HG03159 (cell line): ENCODE measurements at regions not wholly inside any gene's neighbourhood (a gene's known extent, or its start where the extent isn't known, plus 50 kb on each side); places are given as distances from the start of the nearest gene placed in this dataset.

Experiments used
- ATAC-seq: cut with Tn5 transposase; IDR thresholded peaks from one replicate; pipeline ENCODE4 v1.9.1; 2021; ENCODE audit warnings: mild to moderate bottlenecking, moderate library complexity; ENCODE audit not compliant: unreplicated experiment

GRCh38 chr10:83636826-83637225 is 502.5 kb upstream of the GHITM start:
- no peak for ATAC-seq

DNA sequence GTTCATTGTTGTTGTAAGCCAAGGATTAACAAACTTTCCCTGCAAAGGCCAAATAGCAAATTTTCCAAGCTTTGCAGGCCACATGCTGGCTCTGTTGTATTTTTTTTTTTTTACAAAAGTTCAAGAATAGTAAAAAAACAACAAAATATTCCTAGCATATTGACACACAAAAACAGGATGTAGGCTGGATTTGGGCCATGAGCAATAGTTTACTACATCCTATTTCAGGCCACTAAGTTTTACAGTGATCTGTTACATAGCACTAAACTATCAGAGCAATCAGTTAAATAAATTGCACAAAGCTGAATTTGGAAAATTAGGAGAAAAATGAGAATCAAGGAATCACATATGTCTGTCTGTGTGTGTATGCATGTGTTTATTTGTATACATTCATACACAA is 491.8 kb upstream of the GHITM start:
- ATAC-seq, result no peak

DNA sequence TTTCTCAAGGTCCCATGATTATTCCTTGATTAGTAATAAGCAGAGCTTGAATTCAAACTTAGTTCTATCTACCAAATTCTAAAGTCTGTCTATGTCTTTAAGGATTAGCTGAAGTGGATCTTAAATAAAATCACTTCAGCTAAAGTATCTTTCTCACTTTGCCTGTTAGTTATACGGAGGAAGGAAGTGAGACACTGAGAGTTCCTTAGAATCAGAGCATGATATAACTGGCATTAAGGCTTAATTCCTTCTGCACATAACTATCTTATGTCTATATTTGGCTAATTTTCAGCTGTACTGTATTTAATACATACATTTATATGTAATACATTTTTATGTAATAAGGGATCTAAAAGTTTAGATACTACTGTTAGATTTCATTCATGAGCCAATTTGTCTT is 491.1 kb upstream of the GHITM start:
- ATAC-seq, result no peak

- ATAC-seq, result no peak
Measured at GRCh38 chr10:83649471-83649870, 489.8 kb upstream of the GHITM start.

DNA sequence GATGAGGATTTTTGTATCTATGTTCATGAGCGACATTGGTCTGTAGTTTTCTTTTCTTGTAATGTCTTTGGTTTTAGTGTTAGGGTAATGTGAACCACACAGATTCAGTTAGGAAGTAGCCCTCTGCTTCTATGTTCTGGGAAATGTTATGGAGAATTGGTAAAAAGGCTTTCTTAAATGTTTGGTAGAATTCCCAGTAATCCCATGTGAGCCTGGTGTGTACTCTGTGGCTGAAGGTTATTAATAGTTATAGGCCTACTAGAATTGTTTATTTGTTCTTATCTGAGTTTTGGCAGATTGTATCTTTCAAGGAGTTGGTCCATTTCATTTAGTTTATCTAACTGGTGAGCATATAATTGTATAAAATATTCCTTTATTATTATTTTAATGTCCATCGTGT is 484.6 kb upstream of the GHITM start:
- no peak for ATAC-seq

DNA sequence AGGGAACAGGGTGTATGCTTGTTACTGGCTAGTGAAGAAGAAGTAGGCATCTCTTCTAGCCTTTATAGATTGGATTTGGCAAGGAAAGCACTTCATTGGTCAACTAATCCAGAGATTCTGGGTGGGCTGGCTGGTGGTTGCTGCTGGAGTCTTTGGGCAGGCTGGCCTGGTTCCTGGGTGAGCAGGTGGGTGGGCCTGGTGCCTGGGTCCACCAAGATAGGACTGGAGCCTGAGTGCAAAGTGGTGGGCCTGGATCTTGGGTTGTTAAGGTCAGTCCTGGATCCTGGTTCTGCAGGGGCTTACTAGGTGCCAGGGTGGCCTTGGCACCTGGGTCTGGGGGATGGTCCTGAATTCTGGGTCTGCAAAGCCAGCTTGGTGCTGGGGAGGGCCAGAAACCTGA is 482.4 kb upstream of the GHITM start:
- ATAC-seq, result no peak

- ATAC-seq, result no peak
Measured at GRCh38 chr10:83657487-83657886, 481.8 kb upstream of the GHITM start.

GRCh38 chr10:83663918-83664317 is 475.4 kb upstream of the GHITM start:
- no peak for ATAC-seq

DNA sequence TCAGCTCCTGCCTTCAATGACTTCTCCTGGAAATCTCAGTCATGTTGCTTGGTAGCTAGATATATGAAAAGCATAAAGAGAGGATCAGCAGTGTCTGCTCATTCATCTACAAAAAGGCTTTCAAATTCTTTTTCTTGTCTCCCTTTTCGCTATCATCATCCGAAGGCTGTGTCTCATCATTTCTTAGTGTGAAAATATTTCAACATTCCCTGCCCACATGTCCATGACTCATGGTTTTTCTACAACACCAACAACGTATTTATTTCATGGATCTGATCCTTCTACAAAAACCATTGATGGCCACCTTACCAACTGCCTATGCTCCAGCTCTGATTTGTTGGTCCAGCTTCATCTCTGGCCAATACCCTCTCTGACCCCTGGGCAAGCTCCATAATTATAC is 472.5 kb upstream of the GHITM start:
- ATAC-seq, result no peak

- no peak for ATAC-seq
Measured at GRCh38 chr10:83667594-83667993, 471.7 kb upstream of the GHITM start.

DNA sequence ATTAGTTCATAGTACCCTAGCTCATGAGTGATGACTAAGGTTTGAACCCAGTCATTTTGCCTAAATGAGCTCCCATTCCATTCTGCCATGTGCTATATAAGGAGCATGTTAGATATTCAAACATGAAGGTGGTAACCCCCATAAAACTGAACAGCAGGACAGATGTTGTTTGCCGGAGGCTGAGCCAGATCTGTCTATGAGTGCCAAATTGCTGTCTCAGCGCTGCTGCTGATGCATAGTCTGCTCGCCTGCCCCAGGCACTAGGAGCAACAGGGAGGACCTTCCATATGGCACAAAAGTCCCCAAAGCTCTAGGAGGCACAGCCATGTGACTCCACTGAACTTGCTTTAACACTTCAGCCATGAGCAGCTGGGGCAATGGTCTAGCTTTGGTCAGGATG is 466.0 kb upstream of the GHITM start:
- ATAC-seq, result no peak

GRCh38 chr10:83677795-83678194 is 461.5 kb upstream of the GHITM start:
- no peak for ATAC-seq

DNA sequence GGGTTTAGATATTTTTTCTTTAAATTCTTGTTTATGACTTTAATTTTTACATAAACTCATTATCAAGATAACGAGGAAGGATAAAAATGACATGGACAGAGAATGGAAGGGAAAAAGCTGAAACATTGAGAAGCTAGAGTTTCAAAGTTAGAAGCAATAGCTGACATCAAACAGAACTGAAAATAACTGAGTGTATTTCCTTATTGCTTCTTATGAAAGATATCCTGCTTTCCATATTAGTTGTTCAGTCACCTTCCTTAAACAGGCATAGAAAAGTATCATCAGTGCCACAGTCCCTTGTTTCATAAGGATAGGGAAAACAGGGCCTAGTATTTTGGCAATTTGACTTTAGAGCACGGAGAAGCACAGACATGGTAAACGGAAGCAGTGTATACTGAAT is 460.5 kb upstream of the GHITM start:
- no peak for ATAC-seq

DNA sequence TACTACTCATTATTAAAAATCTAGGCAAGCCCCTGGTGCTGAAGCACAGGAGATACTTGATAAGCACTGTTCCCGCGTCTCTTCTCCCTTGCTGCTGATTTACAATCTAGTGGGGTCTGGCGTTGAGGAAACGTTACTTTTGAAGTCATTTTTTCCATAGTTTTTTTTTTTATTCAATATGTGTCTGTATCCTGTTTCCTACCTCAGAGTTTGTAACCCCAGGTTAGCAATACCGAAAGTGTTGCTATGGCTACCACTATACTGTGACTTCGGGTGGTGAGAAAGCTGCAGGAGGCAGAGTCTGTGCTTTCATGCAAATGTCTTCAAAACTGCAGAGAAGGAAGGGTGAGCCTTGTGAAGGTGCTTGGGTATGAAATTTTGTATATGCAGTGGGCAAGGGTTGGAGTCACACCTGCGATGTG is 458.8 kb upstream of the GHITM start:
- ATAC-seq, result peak; percentile 96

- ATAC-seq, result no peak
Measured at GRCh38 chr10:83682414-83682813, 456.9 kb upstream of the GHITM start.

- no peak for ATAC-seq
Measured at GRCh38 chr10:83685458-83685857, 453.9 kb upstream of the GHITM start.

DNA sequence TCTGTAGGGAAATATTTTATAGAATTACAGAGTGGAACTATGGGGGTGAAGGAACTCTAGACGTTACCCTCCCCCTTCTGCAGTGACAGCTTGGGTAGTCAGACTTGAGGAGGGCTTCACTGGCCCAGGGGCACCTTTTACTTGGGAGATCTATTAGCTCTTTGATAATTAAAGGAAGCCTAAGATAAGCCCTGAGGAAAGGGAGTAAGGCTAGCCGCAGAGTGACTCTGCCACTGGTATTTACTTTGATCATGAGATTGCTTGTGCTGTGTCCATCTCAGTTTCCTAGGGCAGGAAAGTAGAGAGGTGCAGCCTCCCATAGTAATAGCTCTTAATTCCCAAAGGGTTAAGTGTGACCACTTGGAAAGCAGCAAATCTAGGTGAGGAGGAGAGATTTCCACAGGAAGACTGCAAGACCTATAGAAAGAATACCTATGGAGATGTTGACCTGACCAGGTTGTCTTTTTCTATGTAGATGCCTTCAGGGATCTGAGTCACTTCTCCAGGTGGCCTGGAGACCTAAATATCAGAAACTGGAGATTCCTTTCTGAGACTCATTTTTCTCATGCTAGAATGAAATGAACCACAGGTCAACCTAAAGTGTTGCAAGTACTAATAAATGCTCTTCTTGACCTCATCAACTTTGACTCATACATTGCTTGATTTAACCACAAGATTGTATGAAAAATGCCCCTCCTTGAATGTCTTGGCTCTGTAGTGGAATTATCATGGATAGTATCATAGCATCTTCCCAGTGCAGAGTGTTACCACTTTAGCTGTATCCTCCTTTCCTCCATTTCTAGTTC is 447.3 kb upstream of the GHITM start:
- ATAC-seq, result no peak

- ATAC-seq, result no peak
Measured at GRCh38 chr10:83698899-83699298, 440.4 kb upstream of the GHITM start.

- no peak for ATAC-seq
Measured at GRCh38 chr10:83701799-83702198, 437.5 kb upstream of the GHITM start.

DNA sequence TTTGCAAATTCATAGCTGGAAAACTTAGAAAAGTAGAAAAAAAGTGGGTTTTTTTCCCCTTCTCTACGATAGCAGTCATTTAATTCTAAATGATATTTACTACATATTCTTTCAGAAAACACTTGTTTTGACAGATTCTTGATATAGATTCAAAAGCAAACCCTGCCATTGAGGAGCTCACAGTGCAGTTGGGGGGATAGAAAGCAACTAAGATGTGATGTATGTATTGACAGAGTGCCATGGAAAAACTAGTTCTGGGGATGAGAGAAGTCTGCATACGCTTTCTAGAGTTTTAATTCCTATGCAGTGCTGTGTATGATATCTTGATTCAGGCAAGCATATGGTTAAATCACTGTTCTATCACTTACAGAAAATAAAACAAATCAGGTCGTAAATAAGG is 436.6 kb upstream of the GHITM start:
- no peak for ATAC-seq

GRCh38 chr10:83706120-83706519 is 433.2 kb upstream of the GHITM start:
- ATAC-seq, result no peak

- no peak for ATAC-seq
Measured at GRCh38 chr10:83706952-83707582, 432.2 kb upstream of the GHITM start.

- ATAC-seq, result no peak
Measured at GRCh38 chr10:83713423-83713822, 425.9 kb upstream of the GHITM start.
